Naive B cell (primary cell): ENCODE measurements at regions not wholly inside any gene's neighbourhood (a gene's known extent, or its start where the extent isn't known, plus 50 kb on each side); places are given as distances from the start of the nearest gene placed in this dataset.
A peak's percentile ranks its signal among the peaks of the same experiment; 100 is the strongest.
"Not testable (repeated sequence)": the region's sequence is repeated elsewhere in the genome, so short reads cannot be mapped to it uniquely, and the experiment has no call there.

Source experiments
- ATAC-seq, 2 donors: fragments of 150-1000 bp; cut with Tn5 transposase; 2 replicates each; pipeline ENCODE4 v1.10.0; 2021; ENCODE audit warnings: low read depth in 2 of 2, mild to moderate bottlenecking in 2 of 2, moderate library complexity in 2 of 2
- DNase-seq: peaks from one replicate; pipeline ENCODE4 v3.0.0; 2022
- H3K27ac Mint-ChIP-seq, 6 donors: one replicate each; pipeline ENCODE4 v1.8.0; 2020 to 2022; ENCODE audit warnings: mild to moderate bottlenecking in 6 of 6, mixed read lengths in 6 of 6, moderate library complexity in 5 of 6, inconsistent platforms in 2 of 6
- H3K27me3 Mint-ChIP-seq, 3 donors: one replicate each; pipeline ENCODE4 v1.8.0; 2021 to 2022; ENCODE audit warnings: mixed read lengths in 3 of 3, mild to moderate bottlenecking in 1 of 3
- H3K36me3 Mint-ChIP-seq, 2 donors: one replicate each; pipeline ENCODE4 v1.8.0; 2020 to 2022; ENCODE audit warnings: mixed read lengths in 2 of 2, inconsistent platforms in 1 of 2, mild to moderate bottlenecking in 1 of 2
- H3K4me1 Mint-ChIP-seq, 3 donors: one replicate each; pipeline ENCODE4 v1.8.0; 2020 to 2022; ENCODE audit warnings: mixed read lengths in 3 of 3, inconsistent platforms in 1 of 3, mild to moderate bottlenecking in 1 of 3, moderate library complexity in 1 of 3
- H3K4me3 Mint-ChIP-seq, 8 donors: one replicate each; pipeline ENCODE4 v1.8.0; 2020 to 2022; ENCODE audit warnings: mild to moderate bottlenecking in 8 of 8, mixed read lengths in 8 of 8, moderate library complexity in 8 of 8, inconsistent platforms in 2 of 8
- H3K9me3 Mint-ChIP-seq, 7 donors: one replicate each; pipeline ENCODE4 v1.8.0; 2020 to 2022; ENCODE audit warnings: mixed read lengths in 7 of 7, mild to moderate bottlenecking in 5 of 7, inconsistent platforms in 2 of 7, moderate library complexity in 1 of 7

DNA sequence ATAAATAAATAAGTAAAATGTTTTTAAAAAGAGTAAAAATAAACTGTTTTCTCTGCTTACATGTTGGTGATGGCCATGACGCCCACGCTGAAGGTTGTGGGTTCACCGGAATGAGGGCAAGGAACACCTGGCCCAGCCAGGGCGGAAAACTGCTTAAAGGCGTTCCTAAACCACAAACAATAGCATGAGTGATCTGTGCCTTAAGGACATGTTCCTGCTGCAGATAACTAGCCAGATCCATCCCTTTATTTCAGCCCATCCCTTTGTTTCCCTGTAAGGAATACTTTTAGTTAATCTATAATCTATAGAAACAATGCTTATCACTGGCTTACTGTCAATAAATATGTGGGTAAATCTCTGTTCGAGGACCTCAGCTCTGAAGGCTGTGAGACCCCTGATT, 63.3 kb upstream of the CEP78 start:
- H3K27ac Mint-ChIP-seq, ATAC-seq, DNase-seq, H3K4me3 Mint-ChIP-seq, H3K4me1 Mint-ChIP-seq: not testable (repeated sequence)
- peaks cover 0 to 21% (median 11%) of the 10 kb centered on the region in 7 donors for H3K9me3 Mint-ChIP-seq
- peaks cover 10 to 15% (median 13%) of the 10 kb centered on the region in 3 donors for H3K27me3 Mint-ChIP-seq
- peaks cover 11 to 19% of the 10 kb centered on the region in 2 donors for H3K36me3 Mint-ChIP-seq

DNA sequence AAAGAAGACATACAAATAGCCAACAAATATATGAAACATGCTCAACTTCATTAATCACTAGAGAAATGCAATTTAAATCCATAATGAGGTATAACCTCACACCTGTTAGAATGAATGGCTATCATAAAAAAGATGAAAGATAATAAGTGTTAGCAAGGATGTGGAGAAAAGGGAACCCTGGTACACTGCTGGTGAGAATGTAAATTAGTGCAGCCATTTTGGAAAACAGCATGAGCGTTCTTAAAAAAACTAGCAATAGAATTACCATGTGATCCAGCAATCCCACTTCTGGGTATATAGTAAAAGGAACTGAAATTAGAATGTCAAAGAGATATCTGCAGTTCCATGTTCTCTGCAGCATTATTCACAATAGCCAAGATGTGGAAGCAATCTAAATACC, 64.2 kb upstream of the CEP78 start:
- Mint-ChIP-seq H3K4me1 (no peaks in the 10 kb centered on the region), H3K9me3 (peaks cover 0 to 21% (median 11%) of the 10 kb centered on the region in 7 donors), H3K4me3 (no peak overlapping the region), H3K36me3 (peaks cover 11 to 19% of the 10 kb centered on the region in 2 donors), H3K27ac (no peak overlapping the region), H3K27me3 (peaks cover 6 to 13% (median 8%) of the 10 kb centered on the region in 3 donors)
- ATAC-seq (no peak), DNase-seq (no peak)

DNA sequence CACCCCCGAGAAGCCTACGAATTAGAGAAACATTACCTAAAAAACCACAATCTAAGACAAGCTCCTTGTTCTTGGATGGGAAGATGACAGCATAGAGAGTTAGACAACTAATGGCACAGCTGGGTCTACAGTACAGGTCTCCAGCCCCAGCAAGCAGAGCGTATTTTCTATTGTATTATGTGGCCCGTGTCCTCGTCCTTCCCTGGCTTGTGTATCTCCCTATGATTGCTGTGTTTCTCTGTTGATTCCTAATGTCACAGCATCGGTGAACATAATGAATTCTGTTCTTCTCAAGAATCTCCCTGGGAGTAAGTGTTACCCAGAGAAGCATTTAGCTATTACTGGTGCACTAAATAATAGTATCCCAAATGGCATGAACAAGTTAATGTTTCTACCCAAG, 66.8 kb upstream of the CEP78 start:
- H3K36me3 Mint-ChIP-seq: peaks cover 14 to 17% of the 10 kb centered on the region in 2 donors
- no peak overlapping the region for H3K27ac Mint-ChIP-seq
- peaks cover 5 to 10% (median 8%) of the 10 kb centered on the region in 3 donors for H3K27me3 Mint-ChIP-seq
- H3K4me3 Mint-ChIP-seq: no peak overlapping the region
- no peak for DNase-seq
- peaks cover 3 to 34% (median 19%) of the 10 kb centered on the region in 7 donors for H3K9me3 Mint-ChIP-seq
- ATAC-seq: no peak
- no peaks in the 10 kb centered on the region for H3K4me1 Mint-ChIP-seq

- H3K27me3 Mint-ChIP-seq: peaks cover 4 to 20% (median 14%) of the 10 kb centered on the region in 3 donors
- peaks cover 14 to 19% of the 10 kb centered on the region in 2 donors for H3K36me3 Mint-ChIP-seq
- H3K4me1 Mint-ChIP-seq: no peaks in the 10 kb centered on the region
- ATAC-seq (no peak), DNase-seq (no peak)
- H3K27ac Mint-ChIP-seq: peak overlapping the region in 1 of 6 donors; percentile 15
- H3K9me3 Mint-ChIP-seq: peaks cover 13 to 39% (median 21%) of the 10 kb centered on the region in 7 donors
- H3K4me3 Mint-ChIP-seq: no peak overlapping the region
Measured at GRCh38 chr9:78167356-78167755, 68.5 kb upstream of the CEP78 start.

- Mint-ChIP-seq H3K9me3 (peaks cover 11 to 39% (median 25%) of the 10 kb centered on the region in 7 donors), H3K4me3 (no peak overlapping the region), H3K27ac (peak overlapping the region in 1 of 6 donors; percentile 65), H3K27me3 (peaks cover 7 to 33% (median 18%) of the 10 kb centered on the region in 3 donors), H3K36me3 (peaks cover 14 to 19% of the 10 kb centered on the region in 2 donors), H3K4me1 (no peaks in the 10 kb centered on the region)
- DNase-seq: no peak
- no peak for ATAC-seq
Measured at GRCh38 chr9:78163834-78164233, 72.0 kb upstream of the CEP78 start.

DNA sequence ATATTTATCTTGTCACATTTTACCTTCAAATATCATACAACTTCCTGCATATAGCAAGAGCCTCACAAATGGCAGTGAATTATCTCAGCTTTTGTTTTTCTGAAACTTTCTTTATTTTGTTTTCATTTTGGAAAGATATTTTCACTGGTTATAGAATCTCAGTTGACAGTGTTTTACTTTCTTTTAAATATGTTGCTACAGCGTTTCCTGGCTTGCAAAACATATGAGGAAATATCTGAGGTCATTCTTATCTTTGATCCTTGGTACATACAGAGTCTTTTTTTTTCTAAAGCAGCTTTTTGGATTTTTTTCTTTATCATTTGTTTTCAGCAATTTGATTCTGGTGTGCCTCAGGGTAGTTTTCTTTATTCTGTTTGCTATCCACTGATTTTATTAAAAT, 77.6 kb upstream of the CEP78 start:
- DNase-seq (no peak), ATAC-seq (no peak)
- H3K27ac Mint-ChIP-seq: no peak overlapping the region
- H3K4me3 Mint-ChIP-seq: no peak overlapping the region
- H3K27me3 Mint-ChIP-seq: peaks cover 8 to 34% (median 19%) of the 10 kb centered on the region in 3 donors
- peaks cover 3 to 6% of the 10 kb centered on the region in 2 donors for H3K36me3 Mint-ChIP-seq
- no peaks in the 10 kb centered on the region for H3K4me1 Mint-ChIP-seq
- H3K9me3 Mint-ChIP-seq: peaks cover under 1 to 18% (median 10%) of the 10 kb centered on the region in 7 donors

DNA sequence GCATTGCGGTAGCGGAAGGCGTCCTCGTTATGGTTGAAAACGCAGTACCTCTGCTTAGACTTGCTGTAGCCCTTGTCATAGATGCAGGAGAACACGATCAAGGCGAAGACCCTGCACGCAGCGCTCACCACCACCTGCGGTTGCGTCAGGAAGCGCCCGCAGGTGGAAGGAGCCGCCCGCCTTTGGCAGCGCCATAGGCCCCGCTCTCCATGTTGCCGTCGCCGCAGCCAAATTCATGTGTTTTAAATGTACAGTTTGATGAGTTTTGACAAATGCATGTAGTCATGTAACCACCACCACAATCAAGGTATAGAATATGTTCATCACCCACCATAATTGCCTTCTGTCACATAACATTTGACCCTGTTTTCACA, 84.9 kb upstream of the CEP78 start:
- H3K9me3 Mint-ChIP-seq: peaks cover 0 to 4% (median 0%) of the 10 kb centered on the region in 7 donors
- peaks cover 9 to 26% (median 24%) of the 10 kb centered on the region in 3 donors for H3K27me3 Mint-ChIP-seq
- no peak overlapping the region for H3K27ac Mint-ChIP-seq
- peaks cover 0 to 11% (median 3%) of the 10 kb centered on the region in 3 donors for H3K4me1 Mint-ChIP-seq
- DNase-seq: no peak
- H3K4me3 Mint-ChIP-seq: no peak overlapping the region
- no peaks in the 10 kb centered on the region for H3K36me3 Mint-ChIP-seq
- no peak for ATAC-seq

GRCh38 chr9:78150312-78150982, 85.4 kb upstream of the CEP78 start:
- Mint-ChIP-seq H3K27ac (no peak overlapping the region), H3K9me3 (peaks cover 0 to 4% (median 0%) of the 10 kb centered on the region in 7 donors), H3K4me3 (no peak overlapping the region), H3K36me3 (no peaks in the 10 kb centered on the region), H3K27me3 (peaks cover 6 to 26% (median 23%) of the 10 kb centered on the region in 3 donors), H3K4me1 (peaks cover 0 to 11% (median 3%) of the 10 kb centered on the region in 3 donors)
- DNase-seq: no peak
- ATAC-seq: no peak

- DNase-seq (no peak), ATAC-seq (no peak)
- Mint-ChIP-seq H3K4me3 (no peak overlapping the region), H3K27me3 (peaks cover 0 to 26% (median 19%) of the 10 kb centered on the region in 3 donors), H3K27ac (no peak overlapping the region), H3K36me3 (no peaks in the 10 kb centered on the region), H3K4me1 (peaks cover 0 to 11% (median 3%) of the 10 kb centered on the region in 3 donors), H3K9me3 (peaks cover 0 to 4% (median 0%) of the 10 kb centered on the region in 7 donors)
Measured at GRCh38 chr9:78149702-78150291, 86.1 kb upstream of the CEP78 start.

DNA sequence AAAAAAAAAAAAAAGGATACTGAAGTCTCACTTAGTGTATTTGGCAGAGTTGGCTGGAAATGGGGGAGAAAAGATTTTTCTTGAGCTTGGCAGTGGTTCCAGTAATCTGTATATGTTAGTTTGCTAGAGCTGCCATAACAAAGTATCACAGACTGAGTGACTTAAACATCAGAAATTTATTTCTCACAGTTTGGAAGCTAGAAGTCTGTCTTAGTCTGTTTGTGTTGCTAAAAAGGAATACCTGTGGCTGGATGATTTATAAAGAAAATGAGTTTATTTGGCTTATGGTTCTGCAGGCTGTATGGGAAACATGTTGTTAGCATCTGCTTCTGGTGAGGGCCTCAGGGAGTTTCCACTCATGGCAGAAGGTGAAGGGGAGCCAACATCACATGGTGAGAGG, 89.6 kb upstream of the CEP78 start:
- H3K4me3 Mint-ChIP-seq: no peak overlapping the region
- peaks cover 0 to 9% of the 10 kb centered on the region in 2 donors for H3K36me3 Mint-ChIP-seq
- no peak for ATAC-seq
- DNase-seq: no peak
- peaks cover 4 to 30% (median 18%) of the 10 kb centered on the region in 7 donors for H3K9me3 Mint-ChIP-seq
- peaks cover 0 to 15% (median 3%) of the 10 kb centered on the region in 3 donors for H3K4me1 Mint-ChIP-seq
- H3K27ac Mint-ChIP-seq: no peak overlapping the region
- H3K27me3 Mint-ChIP-seq: peaks cover 0 to 17% (median 15%) of the 10 kb centered on the region in 3 donors

GRCh38 chr9:78144663-78145377, 91.1 kb upstream of the CEP78 start:
- H3K27ac Mint-ChIP-seq: peak overlapping the region in 1 of 6 donors; percentile 28
- no peak for ATAC-seq
- H3K27me3 Mint-ChIP-seq: peaks cover 0 to 12% (median 6%) of the 10 kb centered on the region in 3 donors
- peaks cover 4 to 35% (median 18%) of the 10 kb centered on the region in 7 donors for H3K9me3 Mint-ChIP-seq
- no peak for DNase-seq
- H3K4me3 Mint-ChIP-seq: no peak overlapping the region
- H3K4me1 Mint-ChIP-seq: peaks cover 0 to 5% (median 0%) of the 10 kb centered on the region in 3 donors
- H3K36me3 Mint-ChIP-seq: peaks cover 3 to 9% of the 10 kb centered on the region in 2 donors

DNA sequence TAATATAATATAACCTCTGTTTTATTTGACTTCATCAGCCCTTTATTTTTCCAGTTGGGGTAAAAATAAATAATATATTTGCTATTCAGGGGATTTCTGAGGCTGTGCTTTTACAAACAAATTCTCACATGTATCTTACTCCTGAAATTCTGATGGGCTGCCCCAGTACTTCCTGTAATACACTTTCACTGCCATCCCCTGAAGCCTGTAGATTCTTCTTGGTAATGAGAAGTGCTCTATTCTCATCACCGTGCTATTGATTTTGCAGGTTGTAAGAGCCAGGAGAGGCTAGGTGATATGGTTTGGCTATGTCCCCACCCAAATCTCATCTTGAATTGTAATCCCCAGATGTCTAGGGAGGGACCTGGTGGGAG, 91.9 kb upstream of the CEP78 start:
- H3K4me3 Mint-ChIP-seq: no peak overlapping the region
- DNase-seq: no peak
- peaks cover 6 to 41% (median 24%) of the 10 kb centered on the region in 7 donors for H3K9me3 Mint-ChIP-seq
- H3K36me3 Mint-ChIP-seq: peaks cover 5 to 9% of the 10 kb centered on the region in 2 donors
- H3K27ac Mint-ChIP-seq: no peak overlapping the region
- peaks cover 0 to 4% (median 0%) of the 10 kb centered on the region in 3 donors for H3K4me1 Mint-ChIP-seq
- ATAC-seq: no peak
- H3K27me3 Mint-ChIP-seq: peaks cover 0 to 12% (median 6%) of the 10 kb centered on the region in 3 donors

GRCh38 chr9:78143281-78144007, 92.4 kb upstream of the CEP78 start:
- H3K4me1 Mint-ChIP-seq: peaks cover 0 to 4% (median 0%) of the 10 kb centered on the region in 3 donors
- peaks cover 5 to 9% of the 10 kb centered on the region in 2 donors for H3K36me3 Mint-ChIP-seq
- H3K4me3 Mint-ChIP-seq: no peak overlapping the region
- ATAC-seq (no peak), DNase-seq (no peak)
- peaks cover 6 to 41% (median 25%) of the 10 kb centered on the region in 7 donors for H3K9me3 Mint-ChIP-seq
- H3K27ac Mint-ChIP-seq: no peak overlapping the region
- peaks cover 0 to 12% (median 6%) of the 10 kb centered on the region in 3 donors for H3K27me3 Mint-ChIP-seq
